CD4-positive, alpha-beta T cell (primary cell): ENCODE measurements at regions not wholly inside any gene's neighbourhood (a gene's known extent, or its start where the extent isn't known, plus 50 kb on each side); places are given as distances from the start of the nearest gene placed in this dataset.

Experiments used
- ATAC-seq: fragments of 200-7000 bp; cut with Tn5 transposase; one replicate; pipeline ENCODE4 v1.10.0; 2022; ENCODE audit warnings: mild to moderate bottlenecking; ENCODE audit not compliant: poor library complexity
- CTCF ChIA-PET: fragments of 350-600 bp; sonication (Branson Sonifier 250); formaldehyde crosslinking; loops from one replicate; lab custom pipeline; 2021; ENCODE audit warnings: antibody characterized with exemption, inconsistent platforms; lab: Charles Lee
- POLR2A ChIA-PET: fragments of 350-600 bp; sonication (Branson Sonifier 250); formaldehyde crosslinking; loops from one replicate; lab custom pipeline; 2021; ENCODE audit warnings: antibody characterized with exemption, inconsistent platforms; lab: Charles Lee
- DNase-seq, 14 experiments: peaks; one replicate each; pipeline ENCODE4 v3.0.0-alpha.2; 2013 to 2020; ENCODE audit warnings: mixed read lengths in 2 of 14
- H3K27ac ChIP-seq, 2 donors: one replicate each; pipeline versions ENCODE4 v1.5.1 to v1.7.0; 2013; ENCODE audit warnings: low read length in 2 of 2, low read depth in 1 of 2, mild to moderate bottlenecking in 1 of 2
- H3K27me3 ChIP-seq, 2 experiments: 1 replicate in 1 of 2; 2 replicates in 1 of 2; pipeline versions ENCODE4 v1.6.1 to v1.7.0; 2013; ENCODE audit warnings: low read length in 2 of 2, control low read depth in 1 of 2, mild to moderate bottlenecking in 1 of 2, moderate library complexity in 1 of 2; ENCODE audit not compliant: insufficient read depth in 2 of 2, control insufficient read depth in 1 of 2
- H3K36me3 ChIP-seq: one replicate; pipeline ENCODE4 v1.6.1; 2013; ENCODE audit warnings: low read length, control low read depth; ENCODE audit not compliant: insufficient read depth
- H3K4me1 ChIP-seq: one replicate; pipeline ENCODE4 v1.6.1; 2013; ENCODE audit warnings: low read length, control low read depth; ENCODE audit not compliant: insufficient read depth
- H3K4me3 ChIP-seq: one replicate; pipeline ENCODE4 v1.5.1; 2013; ENCODE audit warnings: mild to moderate bottlenecking, low read length, moderate library complexity
- H3K9me3 ChIP-seq, 2 experiments: 1 replicate in 1 of 2; 2 replicates in 1 of 2; pipeline versions ENCODE4 v1.6.1 to v1.7.0; 2013; ENCODE audit warnings: low read length in 2 of 2, mild to moderate bottlenecking in 2 of 2, control low read depth in 1 of 2, moderate library complexity in 1 of 2; ENCODE audit not compliant: control insufficient read depth in 1 of 2, insufficient read depth in 1 of 2
- H3K27ac Mint-ChIP-seq: one replicate; pipeline ENCODE4 v1.8.0; 2020; ENCODE audit warnings: mixed read lengths
- H3K27me3 Mint-ChIP-seq: one replicate; pipeline ENCODE4 v1.8.0; 2021; ENCODE audit warnings: mixed read lengths
- H3K36me3 Mint-ChIP-seq: one replicate; pipeline ENCODE4 v1.8.0; 2021; ENCODE audit warnings: low read depth, mixed read lengths
- H3K4me1 Mint-ChIP-seq: one replicate; pipeline ENCODE4 v1.8.0; 2021; ENCODE audit warnings: low read depth, mixed read lengths
- H3K4me3 Mint-ChIP-seq: one replicate; pipeline ENCODE4 v1.8.0; 2020; ENCODE audit warnings: mild to moderate bottlenecking, mixed read lengths
- H3K9me3 Mint-ChIP-seq: one replicate; pipeline ENCODE4 v1.8.0; 2020; ENCODE audit warnings: mixed read lengths
- intact Hi-C, 2 experiments: fragments of 100-400 bp; cut with DNase I in 1 of 2; cut with micrococcal nuclease in 1 of 2; formaldehyde crosslinking; loops; one replicate each; pipeline versions ENCODE4 v1.15.1 to v1.9.0; 2023 to 2025; cut with DNase I, micrococcal nuclease
- TF ChIP-seq, protein P1 (sequence below): fragments of 200-600 bp; IDR thresholded peaks from one replicate; pipeline ENCODE4 v1.8.0; 2022; ENCODE audit warnings: antibody characterized with exemption, mild to moderate bottlenecking

DNA sequence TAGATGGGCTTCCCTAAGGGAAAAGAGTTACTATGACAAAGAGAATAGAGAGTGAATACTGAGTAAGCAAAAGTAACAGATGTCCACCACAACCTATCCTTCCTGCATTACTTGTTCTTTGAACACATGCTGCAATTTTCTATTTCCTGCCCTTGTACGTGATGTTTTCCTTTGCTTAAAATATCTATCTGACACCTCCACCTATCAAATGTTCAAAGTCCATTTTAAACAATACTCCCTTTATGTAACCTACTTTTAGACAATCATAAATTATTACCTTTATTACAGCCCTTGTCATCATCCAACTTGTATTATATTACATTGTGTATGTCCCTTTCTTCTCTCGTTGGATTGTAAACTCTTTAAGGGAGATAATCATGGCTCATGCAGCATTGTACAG is 147.2 kb upstream of the DYRK2 start:
- no peaks in the 10 kb centered on the region for H3K9me3 Mint-ChIP-seq
- ChIA-PET CTCF (no interaction called here), POLR2A (interaction anchor here (1.8 kb wide), 1 partner anchor 13 kb away, joined by 5 read pairs; no protein-coding TSS in a partner anchor)
- no peaks in the 10 kb centered on the region for H3K9me3 ChIP-seq
- DNase-seq (no peak), ATAC-seq (no peak)
- no peak overlapping the region for H3K27ac Mint-ChIP-seq
- H3K27me3 Mint-ChIP-seq: no peaks in the 10 kb centered on the region
- H3K27ac ChIP-seq: no peak overlapping the region
- intact Hi-C loops: no loop called here
- TF ChIP-seq, protein P1, sequence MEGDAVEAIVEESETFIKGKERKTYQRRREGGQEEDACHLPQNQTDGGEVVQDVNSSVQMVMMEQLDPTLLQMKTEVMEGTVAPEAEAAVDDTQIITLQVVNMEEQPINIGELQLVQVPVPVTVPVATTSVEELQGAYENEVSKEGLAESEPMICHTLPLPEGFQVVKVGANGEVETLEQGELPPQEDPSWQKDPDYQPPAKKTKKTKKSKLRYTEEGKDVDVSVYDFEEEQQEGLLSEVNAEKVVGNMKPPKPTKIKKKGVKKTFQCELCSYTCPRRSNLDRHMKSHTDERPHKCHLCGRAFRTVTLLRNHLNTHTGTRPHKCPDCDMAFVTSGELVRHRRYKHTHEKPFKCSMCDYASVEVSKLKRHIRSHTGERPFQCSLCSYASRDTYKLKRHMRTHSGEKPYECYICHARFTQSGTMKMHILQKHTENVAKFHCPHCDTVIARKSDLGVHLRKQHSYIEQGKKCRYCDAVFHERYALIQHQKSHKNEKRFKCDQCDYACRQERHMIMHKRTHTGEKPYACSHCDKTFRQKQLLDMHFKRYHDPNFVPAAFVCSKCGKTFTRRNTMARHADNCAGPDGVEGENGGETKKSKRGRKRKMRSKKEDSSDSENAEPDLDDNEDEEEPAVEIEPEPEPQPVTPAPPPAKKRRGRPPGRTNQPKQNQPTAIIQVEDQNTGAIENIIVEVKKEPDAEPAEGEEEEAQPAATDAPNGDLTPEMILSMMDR: no peak
- no peak overlapping the region for H3K4me3 ChIP-seq
- H3K27me3 ChIP-seq: no peaks in the 10 kb centered on the region
- H3K36me3 ChIP-seq: no peaks in the 10 kb centered on the region
- H3K4me1 ChIP-seq: peaks cover 4% of the 10 kb centered on the region
- no peaks in the 10 kb centered on the region for H3K36me3 Mint-ChIP-seq
- H3K4me1 Mint-ChIP-seq: peaks cover 26% of the 10 kb centered on the region
- H3K4me3 Mint-ChIP-seq: no peak overlapping the region

DNA sequence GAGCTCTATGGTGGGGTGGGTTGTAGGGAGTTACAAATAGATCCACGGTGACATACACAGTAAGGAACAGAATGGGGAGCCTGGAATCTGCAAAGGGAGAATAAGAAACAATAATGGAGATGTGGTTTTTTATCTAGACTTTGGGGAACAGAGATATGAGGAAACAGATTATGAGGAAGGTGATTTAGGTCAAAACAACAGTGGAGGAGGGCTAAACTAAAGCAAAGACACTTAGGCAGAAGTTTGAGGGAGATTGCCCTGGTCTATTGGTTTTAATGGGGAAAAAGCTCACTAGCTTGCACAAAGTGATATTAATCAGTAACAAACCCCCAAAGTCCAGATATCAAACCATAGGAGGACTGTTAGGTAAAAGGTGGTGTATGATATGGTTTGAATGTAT is 144.5 kb upstream of the DYRK2 start:
- no peaks in the 10 kb centered on the region for H3K36me3 ChIP-seq
- peaks cover 1% of the 10 kb centered on the region for H3K4me1 ChIP-seq
- H3K27me3 ChIP-seq: no peaks in the 10 kb centered on the region
- intact Hi-C loops: no loop called here
- ChIA-PET POLR2A (no interaction called here), CTCF (no interaction called here)
- TF ChIP-seq, protein P1: no peak
- no peak overlapping the region for H3K27ac Mint-ChIP-seq
- no peaks in the 10 kb centered on the region for H3K27me3 Mint-ChIP-seq
- H3K4me1 Mint-ChIP-seq: peaks cover 26% of the 10 kb centered on the region
- H3K4me3 Mint-ChIP-seq: no peak overlapping the region
- DNase-seq: no peak
- no peaks in the 10 kb centered on the region for H3K9me3 ChIP-seq
- H3K9me3 Mint-ChIP-seq: no peaks in the 10 kb centered on the region
- H3K27ac ChIP-seq: no peak overlapping the region
- no peak overlapping the region for H3K4me3 ChIP-seq
- H3K36me3 Mint-ChIP-seq: no peaks in the 10 kb centered on the region
- no peak for ATAC-seq

DNA sequence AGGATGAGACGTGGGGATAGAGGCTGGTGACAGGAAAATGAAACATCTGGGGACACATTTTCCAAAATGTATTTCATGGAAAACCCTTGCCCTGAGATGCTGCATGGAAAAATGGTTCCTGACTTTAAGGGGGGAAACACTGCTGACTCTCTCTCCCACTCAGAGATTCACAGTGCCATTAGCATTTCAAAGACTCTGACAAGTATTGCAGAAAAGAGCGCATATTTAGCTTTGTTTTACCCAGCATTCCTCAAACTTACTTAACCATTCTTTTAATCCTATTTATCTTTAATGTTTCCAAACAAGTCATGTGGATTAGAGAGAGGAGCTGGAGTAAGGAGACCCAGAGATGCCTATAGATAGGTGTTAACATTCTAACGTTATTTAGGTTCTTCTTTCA is 141.8 kb upstream of the DYRK2 start:
- DNase-seq (no peak), ATAC-seq (no peak)
- H3K27me3 ChIP-seq: no peaks in the 10 kb centered on the region
- Mint-ChIP-seq H3K27ac (no peak overlapping the region), H3K27me3 (no peaks in the 10 kb centered on the region), H3K36me3 (no peaks in the 10 kb centered on the region), H3K9me3 (no peaks in the 10 kb centered on the region), H3K4me3 (no peak overlapping the region), H3K4me1 (peaks cover 15% of the 10 kb centered on the region)
- no peak overlapping the region for H3K27ac ChIP-seq
- no peaks in the 10 kb centered on the region for H3K36me3 ChIP-seq
- intact Hi-C loops: no loop called here
- POLR2A ChIA-PET: interaction anchor here (1.5 to 1.6 kb wide), 2 partner anchors 9 to 143 kb away, joined by 3 to 4 read pairs; no protein-coding TSS in a partner anchor
- H3K4me1 ChIP-seq: peaks cover 8% of the 10 kb centered on the region
- no peak overlapping the region for H3K4me3 ChIP-seq
- CTCF ChIA-PET: no interaction called here
- no peaks in the 10 kb centered on the region for H3K9me3 ChIP-seq
- TF ChIP-seq, protein P1: no peak
